GM06990 (cell line): ENCODE measurements at regions not wholly inside any gene's neighbourhood (a gene's known extent, or its start where the extent isn't known, plus 50 kb on each side); places are given as distances from the start of the nearest gene placed in this dataset.

ENCODE experiments used
- DNase-seq: peaks from one replicate; pipeline ENCODE4 v3.0.0-alpha.2; 2011; ENCODE audit not compliant: insufficient read length; ENCODE audit errors: extremely low read depth
- H3K27me3 ChIP-seq: replicated peaks from 2 replicates; pipeline ENCODE4 v1.6.0; 2011; ENCODE audit warnings: low read length; ENCODE audit not compliant: control insufficient read depth, insufficient read depth
- H3K36me3 ChIP-seq: 2 replicates; pipeline ENCODE4 v1.5.1; 2011; ENCODE audit warnings: low read length; ENCODE audit not compliant: control insufficient read depth, insufficient read depth
- H3K4me3 ChIP-seq: replicated peaks from 2 replicates; pipeline ENCODE4 v1.5.1; 2011; ENCODE audit warnings: low read depth, mild to moderate bottlenecking, control low read depth, low read length
- CTCF ChIP-seq: IDR thresholded peaks from 2 replicates; pipeline ENCODE4 v1.5.1; 2011; ENCODE audit warnings: low read length, control low read depth, mild to moderate bottlenecking, inconsistent platforms; ENCODE audit not compliant: insufficient read depth, poor library complexity, severe bottlenecking

GRCh38 chrX:79268788-79269187, 98.3 kb downstream of the ITM2A start:
- Histone ChIP-seq H3K27me3 (no peaks in the 10 kb centered on the region), H3K36me3 (no peaks in the 10 kb centered on the region), H3K4me3 (no peak overlapping the region)
- DNase-seq = no peak
- TF ChIP-seq CTCF = no peak

GRCh38 chrX:79266702-79267101, 100.4 kb downstream of the ITM2A start:
- Histone ChIP-seq H3K27me3 (no peaks in the 10 kb centered on the region), H3K4me3 (no peak overlapping the region), H3K36me3 (no peaks in the 10 kb centered on the region)
- no peak for DNase-seq
- TF ChIP-seq CTCF = no peak

- no peak for TF ChIP-seq CTCF
- H3K36me3 ChIP-seq = no peaks in the 10 kb centered on the region
These were observed 103.6 kb downstream of the ITM2A start for GRCh38 chrX:79263550-79263949.

GRCh38 chrX:79259073-79259689, 108.0 kb downstream of the ITM2A start:
- H3K27me3 ChIP-seq = no peaks in the 10 kb centered on the region
- no peaks in the 10 kb centered on the region for H3K36me3 ChIP-seq
- peak; percentile 82 for DNase-seq
- H3K4me3 ChIP-seq = no peak overlapping the region
- TF ChIP-seq CTCF = no peak

More at GRCh38 chrX:79263550-79263949, 103.6 kb downstream of the ITM2A start:
- no peak overlapping the region for H3K4me3 ChIP-seq
- DNase-seq = peak; percentile 26
- H3K27me3 ChIP-seq = no peaks in the 10 kb centered on the region

- Histone ChIP-seq H3K27me3 (no peaks in the 10 kb centered on the region), H3K36me3 (no peaks in the 10 kb centered on the region), H3K4me3 (no peak overlapping the region)
- TF ChIP-seq CTCF = no peak
- DNase-seq = no peak
These were observed 99.2 kb downstream of the GPR174 start for GRCh38 chrX:79243691-79244090.

GRCh38 chrX:79235899-79236298, 91.4 kb downstream of the GPR174 start:
- DNase-seq = no peak
- Histone ChIP-seq H3K4me3 (no peak overlapping the region), H3K36me3 (no peaks in the 10 kb centered on the region), H3K27me3 (no peaks in the 10 kb centered on the region)
- no peak for TF ChIP-seq CTCF
